ENCODE measurements at regions not wholly inside any gene's neighbourhood (a gene's known extent, or its start where the extent isn't known, plus 50 kb on each side); places are given as distances from the start of the nearest gene placed in this dataset.

DNA sequence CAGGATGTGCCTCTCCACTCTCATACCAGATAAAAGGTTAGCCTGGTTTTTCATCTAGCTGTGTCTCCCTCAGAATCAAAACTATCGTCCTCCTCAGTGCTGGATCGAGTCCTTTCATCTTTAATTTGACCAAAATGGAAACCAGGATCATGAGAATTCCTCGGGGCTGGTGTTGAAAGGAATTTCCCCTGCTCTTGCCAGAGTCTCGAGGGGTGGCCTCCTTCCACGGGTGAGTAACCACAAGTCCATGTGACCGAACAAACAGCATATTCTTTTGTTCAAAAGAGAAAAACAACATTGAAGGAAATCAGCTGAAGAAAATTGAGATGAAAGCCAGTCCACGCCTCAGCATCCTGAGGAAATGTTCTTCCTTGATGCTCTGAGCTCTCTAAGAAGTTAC lies 165.9 kb upstream of the CDYL start:
- TF ChIP-seq, protein P1, sequence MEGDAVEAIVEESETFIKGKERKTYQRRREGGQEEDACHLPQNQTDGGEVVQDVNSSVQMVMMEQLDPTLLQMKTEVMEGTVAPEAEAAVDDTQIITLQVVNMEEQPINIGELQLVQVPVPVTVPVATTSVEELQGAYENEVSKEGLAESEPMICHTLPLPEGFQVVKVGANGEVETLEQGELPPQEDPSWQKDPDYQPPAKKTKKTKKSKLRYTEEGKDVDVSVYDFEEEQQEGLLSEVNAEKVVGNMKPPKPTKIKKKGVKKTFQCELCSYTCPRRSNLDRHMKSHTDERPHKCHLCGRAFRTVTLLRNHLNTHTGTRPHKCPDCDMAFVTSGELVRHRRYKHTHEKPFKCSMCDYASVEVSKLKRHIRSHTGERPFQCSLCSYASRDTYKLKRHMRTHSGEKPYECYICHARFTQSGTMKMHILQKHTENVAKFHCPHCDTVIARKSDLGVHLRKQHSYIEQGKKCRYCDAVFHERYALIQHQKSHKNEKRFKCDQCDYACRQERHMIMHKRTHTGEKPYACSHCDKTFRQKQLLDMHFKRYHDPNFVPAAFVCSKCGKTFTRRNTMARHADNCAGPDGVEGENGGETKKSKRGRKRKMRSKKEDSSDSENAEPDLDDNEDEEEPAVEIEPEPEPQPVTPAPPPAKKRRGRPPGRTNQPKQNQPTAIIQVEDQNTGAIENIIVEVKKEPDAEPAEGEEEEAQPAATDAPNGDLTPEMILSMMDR (IDR thresholded peaks at IDR 0.05) = no peak
- no peak for TF ChIP-seq POLR2A (IDR thresholded peaks at IDR 0.05)

All from lower leg skin (tissue), 3 donors.